ENCODE measurements at regions not wholly inside any gene's neighbourhood (a gene's known extent, or its start where the extent isn't known, plus 50 kb on each side); places are given as distances from the start of the nearest gene placed in this dataset.

- no peak for DNase-seq (ENCODE audit: low read depth in 1 of 2, low spot score in 1 of 2)
These were observed 80.1 kb downstream of the PJA1 start for GRCh38 chrX:69085151-69085550.

- DNase-seq (ENCODE audit: low read depth in 1 of 2, low spot score in 1 of 2) = no peak
These were observed 81.5 kb downstream of the PJA1 start for GRCh38 chrX:69083801-69084200.

GRCh38 chrX:69083361-69083760 is 81.9 kb downstream of the PJA1 start:
- DNase-seq (ENCODE audit: low read depth in 1 of 2, low spot score in 1 of 2) = no peak

GRCh38 chrX:69082753-69083150 is 82.5 kb downstream of the PJA1 start:
- no peak for DNase-seq (ENCODE audit: low read depth in 1 of 2, low spot score in 1 of 2)

GRCh38 chrX:69082055-69082752 is 83.0 kb downstream of the PJA1 start:
- DNase-seq (ENCODE audit: low read depth in 1 of 2, low spot score in 1 of 2) = no peak

GRCh38 chrX:69080855-69081465 is 84.3 kb downstream of the PJA1 start:
- no peak for DNase-seq (ENCODE audit: low read depth in 1 of 2, low spot score in 1 of 2)

GRCh38 chrX:69079268-69079667 is 86.0 kb downstream of the PJA1 start:
- no peak for DNase-seq (ENCODE audit: low read depth in 1 of 2, low spot score in 1 of 2)

GRCh38 chrX:69077895-69078455 is 87.3 kb downstream of the PJA1 start:
- DNase-seq (ENCODE audit: low read depth in 1 of 2, low spot score in 1 of 2) = no peak

GRCh38 chrX:69076088-69076487 is 89.2 kb downstream of the PJA1 start:
- DNase-seq (ENCODE audit: low read depth in 1 of 2, low spot score in 1 of 2) = no peak

GRCh38 chrX:69074726-69075125 is 90.5 kb downstream of the PJA1 start:
- DNase-seq (ENCODE audit: low read depth in 1 of 2, low spot score in 1 of 2) = no peak

- DNase-seq (ENCODE audit: low read depth in 1 of 2, low spot score in 1 of 2) = no peak
These were observed 91.5 kb downstream of the PJA1 start for GRCh38 chrX:69073721-69074120.

GRCh38 chrX:69073241-69073640 is 92.0 kb downstream of the PJA1 start:
- no peak for DNase-seq (ENCODE audit: low read depth in 1 of 2, low spot score in 1 of 2)

GRCh38 chrX:69072486-69073006 is 92.7 kb downstream of the PJA1 start:
- DNase-seq (ENCODE audit: low read depth in 1 of 2, low spot score in 1 of 2) = no peak

GRCh38 chrX:69070949-69071650 is 94.2 kb downstream of the PJA1 start:
- DNase-seq (ENCODE audit: low read depth in 1 of 2, low spot score in 1 of 2) = no peak

- DNase-seq (ENCODE audit: low read depth in 1 of 2, low spot score in 1 of 2) = no peak
These were observed 95.4 kb downstream of the PJA1 start for GRCh38 chrX:69069876-69070275.

GRCh38 chrX:69069086-69069445 is 96.2 kb downstream of the PJA1 start:
- DNase-seq (ENCODE audit: low read depth in 1 of 2, low spot score in 1 of 2) = no peak

- DNase-seq (ENCODE audit: low read depth in 1 of 2, low spot score in 1 of 2) = no peak
These were observed 96.8 kb downstream of the PJA1 start for GRCh38 chrX:69068301-69069085.

- no peak for DNase-seq (ENCODE audit: low read depth in 1 of 2, low spot score in 1 of 2)
These were observed 97.4 kb downstream of the PJA1 start for GRCh38 chrX:69067841-69068240.

- DNase-seq (ENCODE audit: low read depth in 1 of 2, low spot score in 1 of 2) = no peak
These were observed 98.2 kb downstream of the PJA1 start for GRCh38 chrX:69066966-69067525.

- DNase-seq (ENCODE audit: low read depth in 1 of 2, low spot score in 1 of 2) = no peak
These were observed 99.1 kb downstream of the PJA1 start for GRCh38 chrX:69066021-69066757.
